ENCODE measurements at regions not wholly inside any gene's neighbourhood (a gene's known extent, or its start where the extent isn't known, plus 50 kb on each side); places are given as distances from the start of the nearest gene placed in this dataset.

GRCh38 chr1:221856228-221857093 lies 114.6 kb upstream of the DUSP10 start:
- TF ChIP-seq CTCF (IDR thresholded peaks at IDR 0.05) (no peak), POLR2A (IDR thresholded peaks at IDR 0.05) (no peak)
